ENCODE measurements at regions not wholly inside any gene's neighbourhood (a gene's known extent, or its start where the extent isn't known, plus 50 kb on each side); places are given as distances from the start of the nearest gene placed in this dataset.

GRCh38 chr3:180287703-180288102 is 251.0 kb upstream of the PEX5L start:
- no peak for DNase-seq

DNA sequence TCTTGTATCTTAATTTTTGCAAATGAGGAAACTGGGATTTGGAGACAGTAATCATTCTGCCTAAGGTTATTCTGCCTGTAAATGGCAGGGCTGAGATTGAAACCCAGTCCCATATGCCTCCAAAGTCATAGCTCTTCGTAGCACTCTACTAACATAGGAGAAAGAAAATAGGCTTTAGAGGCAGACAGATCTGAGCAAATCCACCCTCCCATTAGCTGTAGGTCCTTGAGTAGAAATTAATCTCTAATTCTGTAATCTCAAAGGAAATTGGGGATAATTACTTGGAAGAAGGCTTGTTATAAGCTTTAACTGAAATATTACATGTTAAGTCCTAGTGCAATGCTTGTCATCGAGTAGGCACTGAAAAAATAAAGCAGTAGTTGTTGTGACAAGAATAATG is 252.1 kb upstream of the PEX5L start:
- no peak for DNase-seq

GRCh38 chr3:180290300-180290699 is 253.6 kb upstream of the PEX5L start:
- DNase-seq, result no peak

DNA sequence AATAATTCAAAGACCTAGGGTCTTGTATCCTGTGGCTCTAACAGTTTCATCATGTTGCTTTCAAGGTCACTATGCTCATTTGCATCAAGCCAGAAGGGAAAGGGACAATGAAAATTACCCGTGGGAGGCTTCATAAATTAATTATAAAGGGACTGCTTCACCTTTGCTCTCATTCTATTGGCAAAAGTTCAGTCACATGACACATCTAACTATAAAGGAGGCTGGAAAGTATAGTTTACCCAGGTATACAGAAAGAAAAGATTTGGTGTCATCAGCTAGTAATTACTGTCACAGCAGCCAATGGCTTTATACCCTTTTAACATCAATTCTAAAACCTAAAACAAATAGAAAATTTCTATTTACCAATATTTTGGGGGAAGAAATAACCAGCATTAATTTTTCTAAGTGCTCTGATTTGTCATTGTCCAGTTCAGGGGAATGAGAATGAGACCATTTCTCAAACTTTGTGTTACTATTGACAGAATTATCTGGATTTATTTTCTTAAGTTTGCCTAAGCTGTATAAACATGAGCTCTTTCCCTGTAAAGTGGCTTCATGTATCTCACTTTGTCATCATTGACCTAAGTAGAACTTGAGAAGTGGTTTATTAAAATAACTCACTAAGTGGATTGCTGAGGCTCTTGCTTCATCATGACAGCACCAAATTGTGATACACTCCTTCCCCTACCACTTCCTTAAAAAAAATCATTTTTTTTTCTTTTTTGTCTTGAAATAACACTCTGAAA is 257.7 kb upstream of the PEX5L start:
- DNase-seq, result peak in 1 of 2 donors; percentile 5

DNA sequence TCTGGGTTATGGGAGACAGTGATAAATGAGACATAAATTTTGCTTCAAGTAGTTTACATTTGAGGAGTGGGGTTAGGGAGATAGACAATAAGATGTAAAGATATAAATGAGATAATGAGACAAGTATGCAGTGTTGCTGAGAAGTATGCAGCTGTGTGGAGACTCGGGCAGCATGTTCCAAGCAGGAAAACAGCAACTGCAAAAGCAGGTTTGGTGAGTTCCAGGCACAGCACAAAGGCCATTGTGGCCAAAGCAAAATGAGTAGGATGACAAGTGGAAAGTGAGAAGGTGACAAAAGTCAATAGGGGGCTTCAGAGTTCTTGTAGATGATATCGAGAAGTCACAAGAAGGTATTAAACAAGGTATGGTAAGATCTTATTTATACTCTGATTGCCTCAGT is 259.1 kb upstream of the PEX5L start:
- no peak for DNase-seq

GRCh38 chr3:180296971-180297370 is 260.2 kb upstream of the PEX5L start:
- no peak for DNase-seq

DNA sequence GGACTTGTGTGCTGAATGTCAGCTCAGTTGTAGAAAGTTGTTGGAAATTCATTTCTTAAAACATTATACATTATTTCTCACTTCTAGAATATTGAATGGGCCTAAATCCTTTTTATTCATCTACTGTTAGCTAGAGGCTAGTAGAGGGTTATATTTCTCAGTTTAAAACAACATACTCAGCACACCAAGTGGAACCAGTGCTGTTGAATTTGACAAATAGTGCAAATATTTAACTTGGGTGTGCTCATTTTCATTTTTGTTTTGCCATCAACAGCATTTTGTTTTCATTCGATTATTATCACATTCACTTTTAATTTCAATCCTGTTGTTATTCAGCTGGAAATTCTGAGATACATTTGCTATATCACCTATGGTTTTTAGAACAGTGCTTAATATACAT is 269.4 kb upstream of the PEX5L start:
- no peak for DNase-seq

DNA sequence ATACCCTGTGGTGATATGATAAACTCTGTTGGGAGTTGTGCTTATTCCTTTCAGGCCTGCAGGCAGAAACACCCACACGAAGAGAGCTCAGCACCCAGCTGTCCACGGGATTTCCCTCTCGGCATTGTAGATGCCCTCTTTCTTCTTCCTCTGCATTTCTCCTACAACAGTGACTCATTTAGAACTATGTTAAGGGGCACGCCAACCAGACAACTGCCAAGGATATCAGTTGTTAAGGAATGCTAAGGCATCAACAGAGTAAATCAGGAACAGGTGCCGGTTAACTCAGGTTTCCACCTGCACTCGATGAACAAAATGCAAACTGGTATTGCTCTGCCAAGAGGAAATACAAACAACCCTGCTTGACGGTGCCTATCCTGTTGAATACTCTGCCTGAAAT is 270.0 kb upstream of the PEX5L start:
- DNase-seq, result no peak

GRCh38 chr3:180311242-180311641 is 274.5 kb upstream of the PEX5L start:
- no peak for DNase-seq

GRCh38 chr3:180316321-180316720 is 279.6 kb upstream of the PEX5L start:
- DNase-seq, result no peak

GRCh38 chr3:180319461-180319860 is 282.5 kb upstream of the TTC14 start:
- DNase-seq, result no peak

DNA sequence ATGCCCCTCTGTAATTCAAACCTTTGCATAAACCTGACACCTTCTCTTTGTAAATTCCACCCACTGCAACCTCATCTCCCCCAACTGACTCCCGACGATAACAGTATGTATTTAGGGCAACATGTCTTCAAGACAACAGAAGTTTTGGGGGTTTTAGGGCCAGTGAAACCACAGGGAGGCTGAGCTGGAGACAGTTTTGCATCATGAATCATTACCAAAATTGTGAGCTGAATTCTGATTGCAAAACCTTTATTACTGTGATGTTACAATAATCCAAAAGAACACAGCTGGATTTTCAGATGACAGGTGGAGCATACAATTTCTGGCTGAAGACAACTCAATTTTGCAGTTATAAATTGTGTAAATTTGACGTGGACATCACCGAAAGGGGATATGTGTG is 281.3 kb upstream of the TTC14 start:
- DNase-seq, result no peak

DNA sequence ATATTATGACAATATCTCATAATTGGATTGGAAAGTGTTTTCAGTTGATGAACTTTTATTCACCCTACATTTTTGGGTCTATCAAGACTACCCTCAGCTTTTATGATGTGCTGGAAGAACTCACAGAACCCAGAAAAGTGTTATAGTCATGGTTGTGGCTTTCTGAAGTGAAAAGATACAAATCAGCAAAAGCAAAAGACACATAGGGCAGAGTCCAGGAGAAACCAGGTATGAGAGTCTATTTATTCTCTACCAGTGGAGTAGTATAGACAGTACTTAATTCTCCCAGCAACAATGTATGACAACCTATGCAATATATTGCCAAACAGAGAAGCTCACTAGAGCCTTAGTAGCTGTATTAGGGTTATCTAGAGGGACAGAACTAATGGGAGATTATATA is 280.4 kb upstream of the TTC14 start:
- no peak for DNase-seq

DNA sequence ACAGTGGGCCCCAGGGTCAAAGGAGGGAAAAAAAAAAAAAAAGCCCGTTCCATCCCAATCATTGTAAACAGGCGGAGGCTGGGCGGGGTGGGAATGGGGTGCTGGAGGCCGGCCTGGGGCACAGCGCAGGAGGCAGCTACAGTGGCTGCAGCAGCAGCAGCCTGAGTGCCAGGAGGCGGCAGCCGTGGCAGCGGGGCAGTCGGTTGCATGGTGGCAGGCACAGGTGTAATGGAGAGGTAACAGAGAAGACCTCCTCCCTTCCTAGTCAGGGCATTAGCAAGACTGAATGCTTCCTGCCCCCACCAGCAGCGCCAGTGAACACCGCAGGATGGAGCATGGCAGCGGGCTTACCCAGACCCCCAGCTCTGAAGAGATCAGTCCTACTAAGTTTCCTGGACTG is 279.1 kb upstream of the TTC14 start:
- no peak for DNase-seq

- DNase-seq, result no peak
Measured at GRCh38 chr3:180324791-180325190, 277.2 kb upstream of the TTC14 start.

DNA sequence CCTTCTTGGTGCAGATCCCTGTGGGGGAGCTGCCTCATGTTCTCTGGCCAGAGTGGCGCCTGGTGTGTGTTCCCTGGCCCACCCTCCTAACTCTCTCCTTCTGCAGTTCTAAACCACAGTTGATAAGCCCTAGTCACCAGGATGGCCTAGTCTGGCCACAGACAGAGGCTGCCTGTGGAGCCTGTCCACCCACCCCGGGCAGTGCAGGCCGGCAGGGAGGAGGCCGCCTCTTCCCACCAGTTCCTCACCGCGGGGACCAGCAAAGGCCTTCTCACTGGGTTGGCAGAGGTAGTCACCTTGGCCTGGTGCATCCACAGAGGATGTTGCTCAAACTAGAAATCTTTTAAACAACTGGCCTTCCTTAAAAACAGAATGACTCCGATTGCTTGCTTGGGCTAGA is 276.4 kb upstream of the TTC14 start:
- no peak for DNase-seq

- no peak for DNase-seq
Measured at GRCh38 chr3:180325958-180326357, 276.0 kb upstream of the TTC14 start.

DNA sequence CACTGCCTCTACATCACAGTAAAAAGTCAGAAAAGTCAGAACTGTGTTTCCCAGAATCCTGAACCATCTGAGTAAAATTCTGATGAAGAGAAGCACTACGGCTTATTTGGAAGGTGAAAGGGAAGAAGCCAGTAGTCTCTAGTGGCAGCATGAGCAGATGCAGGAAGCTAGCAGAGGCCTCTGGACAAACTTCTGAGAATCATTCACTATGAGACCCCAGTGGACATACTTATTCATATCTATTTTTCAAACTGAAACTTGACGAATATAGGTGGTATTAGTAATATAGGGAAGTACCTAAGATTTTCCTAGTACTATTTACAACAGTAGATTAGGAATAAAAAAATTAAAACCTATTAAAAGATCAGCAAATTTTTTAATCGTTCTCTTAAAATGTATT is 272.8 kb upstream of the TTC14 start:
- no peak for DNase-seq

DNA sequence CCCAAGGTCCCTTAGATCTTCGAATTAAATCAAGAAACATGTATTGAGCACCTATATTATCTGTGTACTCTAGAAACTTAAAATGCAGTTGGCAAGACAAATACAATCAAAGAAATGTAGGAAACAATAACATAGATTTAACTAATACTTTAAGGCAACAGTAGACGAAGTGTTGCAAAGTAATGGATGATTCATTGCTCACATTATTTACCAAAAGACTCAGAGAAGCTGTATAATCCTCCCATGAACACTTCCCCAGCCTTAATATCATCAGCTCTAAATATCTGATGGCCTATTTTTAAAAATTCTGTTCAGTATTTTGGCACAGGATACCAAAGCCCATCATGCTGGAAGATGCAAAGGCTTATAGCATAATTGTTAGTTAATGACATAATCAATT is 272.1 kb upstream of the TTC14 start:
- DNase-seq, result no peak

DNA sequence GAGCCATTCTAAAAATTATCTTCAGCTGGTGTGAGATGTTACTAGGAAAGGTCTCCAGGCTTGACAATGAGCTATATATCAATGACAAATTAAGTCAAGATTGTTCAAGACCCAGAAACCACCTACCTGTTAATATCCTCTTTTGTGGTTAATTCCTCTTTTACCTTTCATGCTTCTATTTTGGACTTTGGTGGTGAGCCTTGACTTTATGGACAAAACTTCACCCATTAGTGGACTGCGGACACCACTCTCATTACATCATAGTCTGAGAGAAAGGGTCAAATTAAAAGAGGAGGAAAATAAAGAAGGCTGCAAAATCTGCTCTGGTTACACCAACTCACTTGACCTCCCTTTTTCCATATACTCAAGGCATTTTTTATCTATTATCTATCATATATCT is 271.5 kb upstream of the TTC14 start:
- DNase-seq, result no peak

GRCh38 chr3:180332608-180333007 is 269.4 kb upstream of the TTC14 start:
- DNase-seq, result no peak

GRCh38 chr3:180335050-180335449 is 266.9 kb upstream of the TTC14 start:
- no peak for DNase-seq

DNA sequence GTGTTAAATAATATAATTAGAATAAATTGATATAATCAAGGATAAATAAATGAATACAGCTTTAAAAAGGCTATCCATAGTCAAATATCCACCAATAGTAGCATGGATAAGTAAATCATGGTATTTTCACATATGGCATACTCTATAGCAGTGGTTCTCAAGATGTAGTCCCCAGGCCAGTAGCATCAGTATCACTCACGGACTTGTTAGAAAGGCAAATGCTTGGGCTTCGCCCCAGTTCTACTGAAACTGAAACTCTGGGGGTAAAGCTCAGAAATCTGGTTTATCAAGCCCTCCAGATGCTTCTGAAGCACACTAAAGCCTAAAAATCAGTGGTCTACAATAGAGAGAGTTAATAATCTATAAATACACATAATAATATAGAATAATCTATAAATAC is 261.6 kb upstream of the TTC14 start:
- no peak for DNase-seq

DNA sequence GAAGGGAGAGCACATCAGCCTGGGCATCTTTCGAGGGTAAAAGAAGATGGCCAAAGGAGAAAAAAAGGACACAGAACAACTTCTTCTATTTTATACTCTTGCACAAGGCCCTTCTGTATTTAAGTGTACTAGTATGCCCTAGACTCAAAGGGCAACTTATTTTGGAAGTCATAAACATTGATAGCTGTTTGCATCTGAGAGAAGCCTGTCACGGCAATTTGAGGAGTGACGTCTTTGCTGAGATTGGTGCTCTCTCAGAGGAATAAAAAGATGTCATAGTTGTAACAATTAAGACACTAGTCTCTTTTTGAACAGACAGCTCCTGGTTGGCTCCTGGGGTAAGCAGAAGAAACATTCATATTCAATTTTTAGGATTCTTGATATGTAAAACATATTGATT is 260.4 kb upstream of the TTC14 start:
- no peak for DNase-seq

GRCh38 chr3:180351601-180352000 is 250.4 kb upstream of the TTC14 start:
- no peak for DNase-seq
